COLO668 (cell line): ENCODE measurements at regions not wholly inside any gene's neighbourhood (a gene's known extent, or its start where the extent isn't known, plus 50 kb on each side); places are given as distances from the start of the nearest gene placed in this dataset.

ENCODE experiments used
- DNase-seq: peaks from one replicate; lab custom pipeline; 2025; ENCODE audit not compliant: unreplicated experiment; lab: John Stamatoyannopoulos, UW

- DNase-seq: no peak
Observed at GRCh38 chr1:102074874-102075273, 78.1 kb upstream of the OLFM3 start.

- DNase-seq: no peak
Observed at GRCh38 chr1:102071451-102071850, 74.7 kb upstream of the OLFM3 start.

GRCh38 chr1:102050556-102050955, 53.8 kb upstream of the OLFM3 start:
- DNase-seq: no peak

- no peak for DNase-seq
Observed at GRCh38 chr1:102047724-102048123, 51.0 kb upstream of the OLFM3 start.
